Sigmoid colon (tissue), 4 donors: ENCODE measurements at regions not wholly inside any gene's neighbourhood (a gene's known extent, or its start where the extent isn't known, plus 50 kb on each side); places are given as distances from the start of the nearest gene placed in this dataset.

Source experiments
- POLR2AphosphoS5 ChIP-seq, 4 donors: sonication (generic); formaldehyde crosslinking; IDR thresholded peaks; one replicate each; pipeline ENCODE4 v1.6.1; 2017; ENCODE audit warnings: antibody characterized with exemption in 4 of 4
- TF ChIP-seq, protein P1 (sequence below), 4 experiments: fragments of 450-650 bp in 3 of 4; fragments of 200-600 bp in 1 of 4; IDR thresholded peaks; one replicate each; pipeline ENCODE4 v1.5.1; 2016 to 2019; ENCODE audit warnings: antibody characterized with exemption in 4 of 4, mild to moderate bottlenecking in 3 of 4, moderate library complexity in 2 of 4

DNA sequence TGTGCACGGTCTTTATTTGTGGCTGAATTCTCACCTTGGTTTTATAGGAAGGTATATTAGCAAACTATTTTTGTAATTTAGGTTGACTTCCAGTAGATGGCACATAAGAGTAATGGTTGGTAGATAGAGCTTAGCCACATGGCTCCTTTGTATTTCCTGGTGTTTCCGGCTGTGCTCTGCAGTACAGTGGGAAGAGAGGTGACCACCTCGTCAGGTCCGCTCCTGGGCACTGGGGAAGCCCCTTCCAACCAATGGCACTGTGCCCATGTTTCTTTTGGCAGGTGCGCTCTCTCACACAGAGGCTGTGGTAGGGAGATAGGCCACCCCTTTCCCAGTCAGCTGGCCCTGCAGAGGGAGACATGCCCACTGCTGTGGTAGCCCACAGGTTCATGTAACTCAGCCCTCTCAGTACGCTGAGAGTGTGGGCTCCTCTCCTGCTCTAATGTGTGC, 74.3 kb upstream of the ATP12A start:
- TF ChIP-seq, protein P1, sequence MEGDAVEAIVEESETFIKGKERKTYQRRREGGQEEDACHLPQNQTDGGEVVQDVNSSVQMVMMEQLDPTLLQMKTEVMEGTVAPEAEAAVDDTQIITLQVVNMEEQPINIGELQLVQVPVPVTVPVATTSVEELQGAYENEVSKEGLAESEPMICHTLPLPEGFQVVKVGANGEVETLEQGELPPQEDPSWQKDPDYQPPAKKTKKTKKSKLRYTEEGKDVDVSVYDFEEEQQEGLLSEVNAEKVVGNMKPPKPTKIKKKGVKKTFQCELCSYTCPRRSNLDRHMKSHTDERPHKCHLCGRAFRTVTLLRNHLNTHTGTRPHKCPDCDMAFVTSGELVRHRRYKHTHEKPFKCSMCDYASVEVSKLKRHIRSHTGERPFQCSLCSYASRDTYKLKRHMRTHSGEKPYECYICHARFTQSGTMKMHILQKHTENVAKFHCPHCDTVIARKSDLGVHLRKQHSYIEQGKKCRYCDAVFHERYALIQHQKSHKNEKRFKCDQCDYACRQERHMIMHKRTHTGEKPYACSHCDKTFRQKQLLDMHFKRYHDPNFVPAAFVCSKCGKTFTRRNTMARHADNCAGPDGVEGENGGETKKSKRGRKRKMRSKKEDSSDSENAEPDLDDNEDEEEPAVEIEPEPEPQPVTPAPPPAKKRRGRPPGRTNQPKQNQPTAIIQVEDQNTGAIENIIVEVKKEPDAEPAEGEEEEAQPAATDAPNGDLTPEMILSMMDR (IDR thresholded peaks at IDR 0.05), result no peak
- TF ChIP-seq POLR2AphosphoS5 (IDR thresholded peaks at IDR 0.05), result no peak
